ENCODE measurements at regions not wholly inside any gene's neighbourhood (a gene's known extent, or its start where the extent isn't known, plus 50 kb on each side); places are given as distances from the start of the nearest gene placed in this dataset.

GRCh38 chr4:174172274-174172673 is 111.2 kb downstream of the FBXO8 start:
- Histone ChIP-seq H3K27ac (ENCODE audit: low read depth, low read length) (no peak overlapping the region), H3K79me2 (ENCODE audit: insufficient read depth, low read length) (no peaks in the 10 kb centered on the region), H3K9ac (ENCODE audit: low read length) (no peak overlapping the region), H3K36me3 (ENCODE audit: control insufficient read depth in 1 of 2, insufficient read depth in 2 of 2, low read length in 2 of 2) (no peaks in the 10 kb centered on the region), H2AFZ (ENCODE audit: low read depth, low read length, poor library complexity, severe bottlenecking) (no peak overlapping the region), H4K20me1 (ENCODE audit: insufficient read depth) (no peaks in the 10 kb centered on the region), H3K9me2 (ENCODE audit: insufficient read depth) (no peaks in the 10 kb centered on the region), H3K4me2 (ENCODE audit: low read length) (no peak overlapping the region), H3K9me3 (ENCODE audit: control insufficient read depth in 1 of 2, insufficient read depth in 1 of 2, low read depth in 1 of 2, low read length in 2 of 2) (no peaks in the 10 kb centered on the region), H3K27me3 (ENCODE audit: insufficient read depth, low read length) (peaks cover 4% of the 10 kb centered on the region; the same call in 1 of the 2 replicates), H3K4me3 (replicated peaks in 1 of 2; ENCODE audit: low read depth in 1 of 2, low read length in 2 of 2) (no peak overlapping the region), H3K4me1 (ENCODE audit: control insufficient read depth in 1 of 2, insufficient read depth in 2 of 2, low read length in 2 of 2) (no peaks in the 10 kb centered on the region)
- ChIA-PET POLR2A (no interaction called here), RAD21 (ENCODE audit: low non-redundant PET in 1 of 2, low total read pairs in 2 of 2, uncharacterized antibody in 2 of 2, unreplicated experiment in 2 of 2) (no interaction called here), CTCF (no interaction called here)
- DNase-seq (ENCODE audit: low read depth, low spot score), result no peak
- ATAC-seq, result no peak
- no TSS peak for BruUV-seq (replicated peaks)
- TF ChIP-seq TCF7L2 (IDR thresholded peaks at IDR 0.05; ENCODE audit: borderline replicate concordance, extremely low read depth, insufficient read depth, insufficient read length) (no peak), ZNF274 (IDR thresholded peaks at IDR 0.05; ENCODE audit: low read depth, low read length) (no peak), MAX (IDR thresholded peaks at IDR 0.05) (no peak), REST (IDR thresholded peaks at IDR 0.05; ENCODE audit: low read depth) (no peak), YY1 (IDR thresholded peaks at IDR 0.05; ENCODE audit: extremely low read depth, insufficient replicate concordance, low read depth, low read length) (no peak), RAD21 (IDR thresholded peaks at IDR 0.05; ENCODE audit: low read depth) (no peak), CTCF (IDR thresholded peaks at IDR 0.05 in 2 of 3, conservative IDR thresholded peaks at IDR 0.05 in 1 of 3; ENCODE audit: borderline replicate concordance in 1 of 3, insufficient read depth in 1 of 3, low read depth in 2 of 3, low read length in 2 of 3) (no peak), POLR2A (IDR thresholded peaks at IDR 0.05; ENCODE audit: borderline replicate concordance, extremely low read depth, insufficient read depth, insufficient read length) (no peak), EZH2phosphoT487 (IDR thresholded peaks at IDR 0.05; ENCODE audit: borderline replicate concordance) (no peak), FOSL1 (IDR thresholded peaks at IDR 0.05; ENCODE audit: low read depth) (no peak), CEBPB (IDR thresholded peaks at IDR 0.05; ENCODE audit: low read depth) (no peak), POLR2AphosphoS5 (IDR thresholded peaks at IDR 0.05; ENCODE audit: low read depth, low read length) (no peak), SIN3A (IDR thresholded peaks at IDR 0.05; ENCODE audit: low read depth) (no peak), SRF (IDR thresholded peaks at IDR 0.05; ENCODE audit: low read depth) (no peak), JUND (IDR thresholded peaks at IDR 0.05) (no peak), ZBTB33 (IDR thresholded peaks at IDR 0.05; ENCODE audit: extremely low read depth, insufficient replicate concordance, low read length) (no peak), ELF1 (IDR thresholded peaks at IDR 0.05; ENCODE audit: borderline replicate concordance, low read depth) (no peak), ZFX (IDR thresholded peaks at IDR 0.05) (no peak)
- intact Hi-C loops (cut with micrococcal nuclease), result no loop called here
